ENCODE measurements at regions not wholly inside any gene's neighbourhood (a gene's known extent, or its start where the extent isn't known, plus 50 kb on each side); places are given as distances from the start of the nearest gene placed in this dataset.

GRCh38 chr15:31216215-31216911 is 110.3 kb upstream of the KLF13 start:
- H3K27me3 Mint-ChIP-seq (ENCODE audit: low read depth): peaks cover 3% of the 10 kb centered on the region
- H3K4me3 Mint-ChIP-seq: peak overlapping the region; percentile 76
- CTCF ChIA-PET: interaction anchor here (2.0 to 2.1 kb wide), 2 partner anchors 149 to 272 kb away, joined by 5 to 11 read pairs; no protein-coding TSS in a partner anchor
- POLR2A ChIA-PET: no interaction called here
- H3K4me1 Mint-ChIP-seq: peaks cover 12% of the 10 kb centered on the region
- ATAC-seq: peak; percentile 86
- peak; percentile 68 for DNase-seq (ENCODE audit: low spot score)
- peaks cover 2% of the 10 kb centered on the region; the same call in 1 of the 2 replicates for H3K36me3 Mint-ChIP-seq
- H3K27ac Mint-ChIP-seq: no peak overlapping the region
- peaks cover 4% of the 10 kb centered on the region for H3K9me3 Mint-ChIP-seq
- no peak for TF ChIP-seq ZNF416 (CRISPR knock-in tag; IDR thresholded peaks at IDR 0.05)
- 0 out of 2 replicates have a peak, but pooled peaks have one; percentile 10 for TF ChIP-seq FOXP4 (CRISPR knock-in tag; IDR thresholded peaks at IDR 0.05)
- no peak for TF ChIP-seq FOXJ3 (CRISPR knock-in tag; IDR thresholded peaks at IDR 0.05; ENCODE audit: borderline replicate concordance)
- no peak for TF ChIP-seq ELF4 (CRISPR knock-in tag; IDR thresholded peaks at IDR 0.05; ENCODE audit: low read depth)
- TF ChIP-seq CDX4 (CRISPR knock-in tag; IDR thresholded peaks at IDR 0.05; ENCODE audit: borderline replicate concordance): no peak
- no peak for TF ChIP-seq ZNF423 (CRISPR knock-in tag; IDR thresholded peaks at IDR 0.05)
- no peak for TF ChIP-seq AFF4 (CRISPR knock-in tag; IDR thresholded peaks at IDR 0.05; ENCODE audit: borderline replicate concordance)
- TF ChIP-seq NFE2L1 (CRISPR knock-in tag; IDR thresholded peaks at IDR 0.05): peak; percentile 52; the same call in 1 of the 2 replicates
- TF ChIP-seq HMGXB4 (CRISPR knock-in tag; IDR thresholded peaks at IDR 0.05): no peak
- peak; percentile 50; the same call in 1 of the 2 replicates for TF ChIP-seq GABPB1 (CRISPR knock-in tag; IDR thresholded peaks at IDR 0.05)
- no peak for TF ChIP-seq ZNF425 (CRISPR knock-in tag; conservative IDR thresholded peaks at IDR 0.05)
- no peak for TF ChIP-seq ESRRA (CRISPR knock-in tag; IDR thresholded peaks at IDR 0.05; ENCODE audit: borderline replicate concordance)
- no peak for TF ChIP-seq ZNF317 (CRISPR knock-in tag; IDR thresholded peaks at IDR 0.05; ENCODE audit: borderline replicate concordance, low read depth)
- TF ChIP-seq E2F1 (CRISPR knock-in tag; IDR thresholded peaks at IDR 0.05): no peak
- 0 out of 2 replicates have a peak, but pooled peaks have one; percentile 33 for TF ChIP-seq SMAD3 (CRISPR knock-in tag; IDR thresholded peaks at IDR 0.05; ENCODE audit: borderline replicate concordance)
- TF ChIP-seq E2F4 (CRISPR knock-in tag; IDR thresholded peaks at IDR 0.05; ENCODE audit: borderline replicate concordance, low read depth): no peak
- TF ChIP-seq MAX (CRISPR knock-in tag; IDR thresholded peaks at IDR 0.05): 0 out of 2 replicates have a peak, but pooled peaks have one; percentile 8
- TF ChIP-seq ZMAT4 (CRISPR knock-in tag; IDR thresholded peaks at IDR 0.05): no peak
- 0 out of 2 replicates have a peak, but pooled peaks have one; percentile 47 for TF ChIP-seq SP1 (CRISPR knock-in tag; conservative IDR thresholded peaks at IDR 0.05)
- no peak for TF ChIP-seq SOX15 (CRISPR knock-in tag; IDR thresholded peaks at IDR 0.05)
- TF ChIP-seq EMX1 (CRISPR knock-in tag; IDR thresholded peaks at IDR 0.05): no peak
- peak; percentile 57; the same call in 1 of the 2 replicates for TF ChIP-seq FOXP1 (CRISPR knock-in tag; IDR thresholded peaks at IDR 0.05; ENCODE audit: borderline replicate concordance)
- no peak for TF ChIP-seq NR1H2 (CRISPR knock-in tag; IDR thresholded peaks at IDR 0.05)

Data from WTC11 (cell line).